ENCODE measurements at regions not wholly inside any gene's neighbourhood (a gene's known extent, or its start where the extent isn't known, plus 50 kb on each side); places are given as distances from the start of the nearest gene placed in this dataset.

DNA sequence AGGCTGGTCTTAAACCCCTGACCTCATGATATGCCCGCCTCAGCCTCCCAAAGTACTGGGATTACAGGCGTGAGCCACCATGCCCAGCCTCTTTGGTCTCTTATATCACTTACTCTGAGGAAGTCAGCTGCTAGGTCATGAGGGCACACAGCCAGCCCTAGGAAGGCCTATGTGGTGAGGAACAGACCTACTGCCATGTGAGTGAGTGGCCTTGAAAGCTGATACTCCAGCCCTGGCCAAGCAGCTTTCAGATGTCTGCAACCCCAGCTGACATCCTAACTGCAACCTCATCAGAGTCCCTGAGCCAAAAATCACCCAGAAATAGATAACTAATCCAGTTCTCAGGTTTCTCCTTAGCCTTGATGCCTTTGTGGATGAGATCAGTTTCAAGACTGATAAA lies 224.3 kb downstream of the EDEM1 start:
- Mint-ChIP-seq H3K27me3 (ENCODE audit: low read depth) (peaks cover 15% of the 10 kb centered on the region), H3K36me3 (ENCODE audit: low read depth) (peaks cover 3% of the 10 kb centered on the region), H3K4me1 (no peaks in the 10 kb centered on the region), H3K27ac (ENCODE audit: unreplicated experiment) (no peak overlapping the region), H3K9me3 (peaks cover 9% of the 10 kb centered on the region), H3K4me3 (no peak overlapping the region)
- TF ChIP-seq, protein P1, sequence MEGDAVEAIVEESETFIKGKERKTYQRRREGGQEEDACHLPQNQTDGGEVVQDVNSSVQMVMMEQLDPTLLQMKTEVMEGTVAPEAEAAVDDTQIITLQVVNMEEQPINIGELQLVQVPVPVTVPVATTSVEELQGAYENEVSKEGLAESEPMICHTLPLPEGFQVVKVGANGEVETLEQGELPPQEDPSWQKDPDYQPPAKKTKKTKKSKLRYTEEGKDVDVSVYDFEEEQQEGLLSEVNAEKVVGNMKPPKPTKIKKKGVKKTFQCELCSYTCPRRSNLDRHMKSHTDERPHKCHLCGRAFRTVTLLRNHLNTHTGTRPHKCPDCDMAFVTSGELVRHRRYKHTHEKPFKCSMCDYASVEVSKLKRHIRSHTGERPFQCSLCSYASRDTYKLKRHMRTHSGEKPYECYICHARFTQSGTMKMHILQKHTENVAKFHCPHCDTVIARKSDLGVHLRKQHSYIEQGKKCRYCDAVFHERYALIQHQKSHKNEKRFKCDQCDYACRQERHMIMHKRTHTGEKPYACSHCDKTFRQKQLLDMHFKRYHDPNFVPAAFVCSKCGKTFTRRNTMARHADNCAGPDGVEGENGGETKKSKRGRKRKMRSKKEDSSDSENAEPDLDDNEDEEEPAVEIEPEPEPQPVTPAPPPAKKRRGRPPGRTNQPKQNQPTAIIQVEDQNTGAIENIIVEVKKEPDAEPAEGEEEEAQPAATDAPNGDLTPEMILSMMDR (conservative IDR thresholded peaks at IDR 0.05), result no peak
- DNase-seq (ENCODE audit: low read depth, low spot score), result no peak

DNA sequence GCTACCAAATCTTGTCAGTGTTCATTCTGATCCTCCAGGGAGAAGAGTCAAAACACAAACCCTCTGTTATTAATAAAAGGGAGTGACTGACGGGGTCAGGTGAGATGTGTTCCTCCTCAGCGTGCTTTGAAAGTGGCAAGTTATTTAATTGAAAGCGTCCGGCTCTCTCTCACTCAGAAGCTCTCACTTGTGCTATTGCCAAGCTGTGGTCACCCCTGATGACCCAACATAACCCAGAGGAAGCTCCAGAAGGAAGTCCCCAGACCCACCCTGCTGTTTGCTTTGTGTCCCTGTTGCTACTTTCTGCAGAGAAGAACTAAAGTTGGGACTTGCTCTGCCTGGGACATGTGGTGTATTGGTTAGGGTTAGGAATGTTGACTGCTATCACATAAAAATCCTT lies 235.6 kb downstream of the EDEM1 start:
- TF ChIP-seq, protein P1 (conservative IDR thresholded peaks at IDR 0.05), result no peak
- Mint-ChIP-seq H3K27ac (ENCODE audit: unreplicated experiment) (peak overlapping the region; percentile 36), H3K4me1 (no peaks in the 10 kb centered on the region), H3K4me3 (no peak overlapping the region), H3K36me3 (ENCODE audit: low read depth) (no peaks in the 10 kb centered on the region), H3K9me3 (no peaks in the 10 kb centered on the region), H3K27me3 (ENCODE audit: low read depth) (no peaks in the 10 kb centered on the region)
- no peak for DNase-seq (ENCODE audit: low read depth, low spot score)

DNA sequence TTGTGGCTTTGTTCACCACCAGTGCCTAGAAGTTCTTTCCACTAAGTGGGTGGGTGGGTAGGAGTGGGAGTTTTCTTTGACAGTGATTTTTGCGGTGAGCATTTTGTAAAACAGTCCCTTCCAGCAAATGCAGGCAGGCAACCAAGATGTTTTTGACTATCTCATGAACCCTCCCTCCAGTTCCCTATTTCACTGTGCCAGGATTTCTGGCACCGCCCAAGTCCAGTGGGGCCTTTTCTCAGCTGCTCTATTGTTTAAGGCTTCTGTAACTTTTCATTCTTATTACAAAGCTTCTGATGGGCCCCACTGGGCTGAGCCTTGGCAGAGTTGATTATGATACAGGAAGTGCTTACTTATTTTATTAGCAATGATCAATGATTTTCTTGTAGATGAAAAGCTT lies 236.0 kb downstream of the EDEM1 start:
- no peaks in the 10 kb centered on the region for H3K36me3 Mint-ChIP-seq (ENCODE audit: low read depth)
- no peak overlapping the region for H3K4me3 Mint-ChIP-seq
- TF ChIP-seq, protein P1 (conservative IDR thresholded peaks at IDR 0.05), result no peak
- H3K4me1 Mint-ChIP-seq, result no peaks in the 10 kb centered on the region
- no peaks in the 10 kb centered on the region for H3K9me3 Mint-ChIP-seq
- no peak overlapping the region for H3K27ac Mint-ChIP-seq (ENCODE audit: unreplicated experiment)
- no peaks in the 10 kb centered on the region for H3K27me3 Mint-ChIP-seq (ENCODE audit: low read depth)
- no peak for DNase-seq (ENCODE audit: low read depth, low spot score)

DNA sequence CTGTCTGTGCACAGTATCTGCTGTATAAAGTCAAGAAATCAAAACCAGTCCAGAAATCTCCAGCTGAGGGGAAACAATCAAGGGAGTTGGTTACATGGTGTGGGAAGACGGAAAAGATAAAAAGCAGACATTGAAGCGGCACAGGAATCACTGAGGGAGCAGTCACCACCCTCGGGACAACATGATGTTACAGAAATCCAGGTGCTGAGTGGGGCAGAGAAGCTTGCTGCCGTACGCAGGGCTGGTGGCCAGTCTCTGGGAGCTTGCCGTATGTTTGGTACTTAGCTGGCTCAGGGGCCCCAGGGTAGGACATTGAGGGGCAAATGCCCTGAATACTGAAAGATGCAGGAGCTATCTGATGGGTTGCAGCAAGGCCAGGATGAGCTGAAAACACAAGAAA lies 237.9 kb downstream of the EDEM1 start:
- TF ChIP-seq, protein P1 (conservative IDR thresholded peaks at IDR 0.05), result no peak
- DNase-seq (ENCODE audit: low read depth, low spot score), result no peak
- Mint-ChIP-seq H3K27ac (ENCODE audit: unreplicated experiment) (no peak overlapping the region), H3K4me1 (no peaks in the 10 kb centered on the region), H3K36me3 (ENCODE audit: low read depth) (no peaks in the 10 kb centered on the region), H3K4me3 (no peak overlapping the region), H3K27me3 (ENCODE audit: low read depth) (no peaks in the 10 kb centered on the region), H3K9me3 (no peaks in the 10 kb centered on the region)

DNA sequence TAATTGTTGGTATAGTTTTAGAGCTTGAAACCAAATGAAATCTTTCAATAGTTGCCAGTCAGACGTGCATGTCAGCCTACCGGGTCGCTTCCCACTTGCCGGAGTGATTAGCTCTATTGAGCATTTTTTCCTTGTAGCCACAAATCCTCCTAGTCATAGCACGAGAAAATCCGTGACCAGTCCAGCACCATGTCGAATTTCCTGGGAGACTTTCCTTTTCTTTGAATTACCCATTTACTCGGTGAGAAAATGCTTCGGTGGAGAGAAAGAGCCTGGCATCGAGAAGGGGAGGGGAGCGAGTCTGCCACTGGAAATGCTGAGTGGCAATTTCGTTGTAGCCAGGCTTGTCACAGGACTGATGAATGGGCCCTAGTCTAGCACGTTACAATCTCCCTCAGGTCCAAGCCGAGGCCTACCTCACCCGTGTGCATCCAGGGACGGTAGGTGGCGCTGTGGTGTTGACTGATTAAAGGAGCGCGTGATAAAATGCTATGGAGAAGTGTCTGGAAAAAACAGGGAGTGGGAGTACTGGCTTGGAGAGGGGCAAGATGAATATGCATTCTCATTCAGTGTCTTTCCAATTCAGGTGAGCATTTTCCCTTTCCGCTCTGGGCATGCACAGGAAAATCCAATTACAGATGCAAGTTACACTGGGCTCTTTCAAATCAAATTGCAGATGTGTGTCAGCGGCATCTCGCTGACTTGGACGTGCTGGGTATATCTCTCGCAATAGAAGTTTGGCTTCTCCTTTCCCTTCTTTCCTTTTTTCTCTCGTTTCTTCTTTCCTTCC lies 238.8 kb downstream of the EDEM1 start:
- no peaks in the 10 kb centered on the region for H3K9me3 Mint-ChIP-seq
- no peaks in the 10 kb centered on the region for H3K27me3 Mint-ChIP-seq (ENCODE audit: low read depth)
- no peaks in the 10 kb centered on the region for H3K36me3 Mint-ChIP-seq (ENCODE audit: low read depth)
- peak; percentile 90 for DNase-seq (ENCODE audit: low read depth, low spot score)
- TF ChIP-seq, protein P1 (conservative IDR thresholded peaks at IDR 0.05), result peak; percentile 93
- peak overlapping the region; percentile 37 for H3K27ac Mint-ChIP-seq (ENCODE audit: unreplicated experiment)
- no peak overlapping the region for H3K4me3 Mint-ChIP-seq
- H3K4me1 Mint-ChIP-seq, result no peaks in the 10 kb centered on the region

All from neural crest cell (in vitro differentiated cells).